Breast epithelium (tissue), 3 donors: ENCODE measurements at regions not wholly inside any gene's neighbourhood (a gene's known extent, or its start where the extent isn't known, plus 50 kb on each side); places are given as distances from the start of the nearest gene placed in this dataset.

Experiments used
- CTCF ChIP-seq, 3 donors: fragments of 450-650 bp; IDR thresholded peaks; one replicate each; pipeline ENCODE4 v1.5.1; 2016 to 2017; ENCODE audit warnings: antibody characterized with exemption in 3 of 3, mild to moderate bottlenecking in 3 of 3, moderate library complexity in 3 of 3
- POLR2A ChIP-seq: fragments of 450-650 bp; IDR thresholded peaks from one replicate; pipeline ENCODE4 v1.6.1; 2016; ENCODE audit warnings: antibody characterized with exemption, mild to moderate bottlenecking, moderate library complexity
- POLR2AphosphoS5 ChIP-seq, 3 donors: sonication (generic); formaldehyde crosslinking; IDR thresholded peaks; one replicate each; pipeline ENCODE4 v1.6.1; 2017; ENCODE audit warnings: antibody characterized with exemption in 3 of 3

- no peak for TF ChIP-seq POLR2A
- TF ChIP-seq POLR2AphosphoS5 (IDR thresholded peaks at IDR 0.05): no peak
- no peak for TF ChIP-seq CTCF (IDR thresholded peaks at IDR 0.05)
Measured at GRCh38 chrX:28229217-28229616, 248.0 kb upstream of the DCAF8L1 start.
